Ovary (tissue), 7 donors: ENCODE measurements at regions not wholly inside any gene's neighbourhood (a gene's known extent, or its start where the extent isn't known, plus 50 kb on each side); places are given as distances from the start of the nearest gene placed in this dataset.

Source experiments
- DNase-seq, 5 donors: peaks; one replicate each; pipeline ENCODE4 v3.0.0-alpha.2; 2019 to 2020
- H3K27ac ChIP-seq, 2 donors: fragments of 200-600 bp; one replicate each; pipeline versions ENCODE4 v1.5.1 to v1.8.0; 2019 to 2022
- H3K27me3 ChIP-seq: fragments of 200-600 bp; one replicate; pipeline ENCODE4 v1.8.0; 2022
- H3K36me3 ChIP-seq: fragments of 200-600 bp; sonication (generic); one replicate; pipeline ENCODE4 v1.5.1; 2019
- H3K4me1 ChIP-seq: one replicate; pipeline ENCODE4 v1.8.1; 2013; ENCODE audit warnings: mild to moderate bottlenecking, moderate library complexity; ENCODE audit not compliant: insufficient read depth
- H3K4me3 ChIP-seq: fragments of 200-600 bp; sonication (generic); one replicate; pipeline ENCODE4 v1.5.1; 2017
- H3K9me3 ChIP-seq, 2 donors: fragments of 200-600 bp in 1 of 2; sonication (generic) in 1 of 2; one replicate each; pipeline versions ENCODE4 v1.5.1 to v1.8.1; 2013 to 2019; ENCODE audit warnings: mild to moderate bottlenecking in 1 of 2, moderate library complexity in 1 of 2
- EP300 ChIP-seq: sonication (generic); formaldehyde crosslinking; IDR thresholded peaks from one replicate; pipeline ENCODE4 v1.6.1; 2017; ENCODE audit warnings: antibody characterized with exemption
- POLR2A ChIP-seq: fragments of 450-650 bp; IDR thresholded peaks from one replicate; pipeline ENCODE4 v1.6.1; 2017; ENCODE audit warnings: antibody characterized with exemption, mild to moderate bottlenecking, moderate library complexity
- WGBS, 3 donors: extraction: QIAGEN DNeasy Blood & Tissue Kit in 1 of 3; methylation state at CpG; one replicate each; pipeline versions ENCODE4 v1.1.5 to v1.1.7; 2013 to 2017; 5-methylcytosine and 5-hydroxymethylcytosine counted together
- intact Hi-C, 4 donors: fragments of 100-400 bp; cut with DNase I; formaldehyde crosslinking; loops; one replicate each; pipeline versions ENCODE4 v1.11.0 to v1.15.1; 2022 to 2023
- TF ChIP-seq, protein P1 (sequence below), 3 donors: fragments of 450-650 bp in 2 of 3; fragments of 200-600 bp in 1 of 3; IDR thresholded peaks; one replicate each; pipeline versions ENCODE4 v1.5.1 to v1.8.0; 2016 to 2022; ENCODE audit warnings: antibody characterized with exemption in 3 of 3, mild to moderate bottlenecking in 1 of 3
- donor health status: DM: no; HTN: no; CAD: no; lungs with moderate emphysema.
- donor health status: DM: no; HTN: no; CAD: no.
- donor health status: Bipolar disorder and iron deficiency.
- donor health status: DM: no; HTN: no; CAD: no.
- donor health status: DM: yes; HTN: yes; CAD: no.

DNA sequence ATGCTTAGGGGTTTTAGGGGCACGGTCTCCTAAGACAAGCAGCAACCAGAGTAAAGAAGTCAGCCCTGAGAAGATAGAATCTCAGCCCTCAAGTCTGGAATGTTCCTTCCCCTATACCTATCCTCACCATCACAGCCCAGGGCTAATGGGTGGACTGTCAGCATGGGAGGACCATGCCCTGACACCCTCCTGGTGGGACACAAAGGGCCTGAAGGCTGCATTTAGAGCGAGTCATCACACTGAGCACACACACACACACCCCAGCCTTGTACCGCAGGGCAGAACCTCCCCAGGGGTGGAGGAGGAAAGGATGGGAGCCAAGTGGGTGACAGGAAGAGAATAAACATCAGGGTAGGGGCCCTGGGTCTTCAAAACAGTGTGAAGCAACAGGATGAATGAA, 174.8 kb upstream of the SERP2 start:
- intact Hi-C loops: no loop called here
- Histone ChIP-seq H3K9me3 (no peaks in the 10 kb centered on the region), H3K4me3 (no peak overlapping the region), H3K36me3 (no peaks in the 10 kb centered on the region), H3K27me3 (no peaks in the 10 kb centered on the region), H3K4me1 (no peaks in the 10 kb centered on the region), H3K27ac (no peak overlapping the region)
- DNase-seq: no peak
- WGBS, 3 donors: 78 to 83% (median 81%) methylated on average over 3 of the region's 3 CpGs
- TF ChIP-seq, protein P1, sequence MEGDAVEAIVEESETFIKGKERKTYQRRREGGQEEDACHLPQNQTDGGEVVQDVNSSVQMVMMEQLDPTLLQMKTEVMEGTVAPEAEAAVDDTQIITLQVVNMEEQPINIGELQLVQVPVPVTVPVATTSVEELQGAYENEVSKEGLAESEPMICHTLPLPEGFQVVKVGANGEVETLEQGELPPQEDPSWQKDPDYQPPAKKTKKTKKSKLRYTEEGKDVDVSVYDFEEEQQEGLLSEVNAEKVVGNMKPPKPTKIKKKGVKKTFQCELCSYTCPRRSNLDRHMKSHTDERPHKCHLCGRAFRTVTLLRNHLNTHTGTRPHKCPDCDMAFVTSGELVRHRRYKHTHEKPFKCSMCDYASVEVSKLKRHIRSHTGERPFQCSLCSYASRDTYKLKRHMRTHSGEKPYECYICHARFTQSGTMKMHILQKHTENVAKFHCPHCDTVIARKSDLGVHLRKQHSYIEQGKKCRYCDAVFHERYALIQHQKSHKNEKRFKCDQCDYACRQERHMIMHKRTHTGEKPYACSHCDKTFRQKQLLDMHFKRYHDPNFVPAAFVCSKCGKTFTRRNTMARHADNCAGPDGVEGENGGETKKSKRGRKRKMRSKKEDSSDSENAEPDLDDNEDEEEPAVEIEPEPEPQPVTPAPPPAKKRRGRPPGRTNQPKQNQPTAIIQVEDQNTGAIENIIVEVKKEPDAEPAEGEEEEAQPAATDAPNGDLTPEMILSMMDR (IDR thresholded peaks at IDR 0.05): no peak
- no peak for TF ChIP-seq EP300
- TF ChIP-seq POLR2A: no peak

- TF ChIP-seq EP300 (no peak), POLR2A (no peak)
- TF ChIP-seq, protein P1 (IDR thresholded peaks at IDR 0.05): no peak
- Histone ChIP-seq H3K27me3 (no peaks in the 10 kb centered on the region), H3K36me3 (no peaks in the 10 kb centered on the region), H3K9me3 (no peaks in the 10 kb centered on the region), H3K4me1 (no peaks in the 10 kb centered on the region), H3K27ac (no peak overlapping the region), H3K4me3 (no peak overlapping the region)
- no peak for DNase-seq
- intact Hi-C loops: no loop called here
- 44 to 56% (median 53%) methylated on average over 2 of the region's 2 CpGs for WGBS, 3 donors
These were observed 173.9 kb upstream of the SERP2 start for GRCh38 chr13:44199627-44200207.

DNA sequence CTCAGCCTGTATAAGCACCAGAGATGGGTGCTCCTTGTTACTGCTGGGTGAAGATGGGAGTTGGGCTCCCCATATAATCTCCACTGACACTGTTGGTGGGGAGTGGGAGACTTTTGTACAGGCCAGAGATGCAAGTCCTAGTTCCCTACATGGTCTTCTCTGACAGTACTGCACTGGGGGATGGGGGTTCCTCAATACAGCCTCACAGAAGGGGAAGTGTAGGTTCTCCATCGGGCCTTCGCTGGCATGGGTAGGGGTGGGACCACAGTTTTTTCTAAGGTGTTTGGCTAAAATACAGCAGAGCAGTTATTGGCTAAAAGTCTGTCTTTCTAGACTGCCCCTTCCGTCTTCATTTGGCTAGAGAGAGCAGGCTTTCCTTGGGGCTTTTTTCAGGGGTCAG, 167.2 kb upstream of the SERP2 start:
- TF ChIP-seq EP300 (no peak), POLR2A (no peak)
- TF ChIP-seq, protein P1 (IDR thresholded peaks at IDR 0.05): no peak
- no peak overlapping the region for H3K4me3 ChIP-seq
- WGBS, 3 donors: 95 to 98% (median 98%) methylated on average over 3 of the region's 3 CpGs
- H3K27ac ChIP-seq: no peak overlapping the region
- H3K36me3 ChIP-seq: no peaks in the 10 kb centered on the region
- peaks cover 4% of the 10 kb centered on the region for H3K4me1 ChIP-seq
- H3K9me3 ChIP-seq: no peaks in the 10 kb centered on the region
- intact Hi-C loops: no loop called here
- no peaks in the 10 kb centered on the region for H3K27me3 ChIP-seq
- no peak for DNase-seq

- WGBS, 3 donors: 91 to 98% (median 94%) methylated on average over 2 of the region's 2 CpGs
- no peaks in the 10 kb centered on the region for H3K27me3 ChIP-seq
- H3K4me1 ChIP-seq: peaks cover 8% of the 10 kb centered on the region
- intact Hi-C loops: no loop called here
- no peaks in the 10 kb centered on the region for H3K9me3 ChIP-seq
- H3K36me3 ChIP-seq: no peaks in the 10 kb centered on the region
- H3K4me3 ChIP-seq: no peak overlapping the region
- H3K27ac ChIP-seq: no peak overlapping the region
- DNase-seq: no peak
- TF ChIP-seq POLR2A (no peak), EP300 (no peak)
- TF ChIP-seq, protein P1 (IDR thresholded peaks at IDR 0.05): no peak
These were observed 166.1 kb upstream of the SERP2 start for GRCh38 chr13:44207476-44207875.
